ENCODE measurements at regions not wholly inside any gene's neighbourhood (a gene's known extent, or its start where the extent isn't known, plus 50 kb on each side); places are given as distances from the start of the nearest gene placed in this dataset.

- H3K36me3 ChIP-seq (ENCODE audit: control insufficient read depth, insufficient read depth, low read length): no peaks in the 10 kb centered on the region
- no peaks in the 10 kb centered on the region for H3K4me1 ChIP-seq (ENCODE audit: control insufficient read depth, extremely low read depth, insufficient read depth, low read length)
- no peak overlapping the region for H3K9ac ChIP-seq (ENCODE audit: insufficient read depth, low read length)
- H3K4me2 ChIP-seq (ENCODE audit: extremely low read depth, insufficient read depth, low read length): no peak overlapping the region
- no peaks in the 10 kb centered on the region for H4K20me1 ChIP-seq (ENCODE audit: control insufficient read depth, extremely low read depth, insufficient read depth, low read length)
- TF ChIP-seq EZH2 (IDR thresholded peaks at IDR 0.05; ENCODE audit: low read length, missing control alignments): no peak
- peak in 1 of 2 donors; percentile 9 for TF ChIP-seq CTCF (conservative IDR thresholded peaks at IDR 0.05 in 1 of 2, IDR thresholded peaks at IDR 0.05 in 1 of 2; ENCODE audit: low read depth in 1 of 2, low read length in 2 of 2)
- H3K27ac ChIP-seq (ENCODE audit: insufficient read depth, low read length): no peak overlapping the region
- H3K27me3 ChIP-seq (ENCODE audit: control insufficient read depth, insufficient read depth, low read length): no peaks in the 10 kb centered on the region
- H2AFZ ChIP-seq (ENCODE audit: low read length): no peak overlapping the region
- no peak overlapping the region for H3K4me3 ChIP-seq (replicated peaks in 1 of 4; ENCODE audit: control extremely low read depth in 1 of 4, insufficient read depth in 1 of 4, low read depth in 3 of 4, low read length in 4 of 4)
- no peak for DNase-seq (ENCODE audit: low read depth in 2 of 2)
- no peaks in the 10 kb centered on the region for H3K9me3 ChIP-seq (ENCODE audit: control insufficient read depth, insufficient read depth, low read depth, low read length)
- no peaks in the 10 kb centered on the region for H3K79me2 ChIP-seq (ENCODE audit: control insufficient read depth, insufficient read depth, low read length)
Observed at GRCh38 chr1:5637171-5637570, 355.1 kb downstream of the NPHP4 start.

GRCh38 chr1:5634893-5635292, 357.3 kb downstream of the NPHP4 start:
- Histone ChIP-seq H3K79me2 (ENCODE audit: control insufficient read depth, insufficient read depth, low read length) (no peaks in the 10 kb centered on the region), H3K27ac (ENCODE audit: insufficient read depth, low read length) (no peak overlapping the region), H2AFZ (ENCODE audit: low read length) (no peak overlapping the region), H3K9ac (ENCODE audit: insufficient read depth, low read length) (no peak overlapping the region), H3K27me3 (ENCODE audit: control insufficient read depth, insufficient read depth, low read length) (no peaks in the 10 kb centered on the region), H3K36me3 (ENCODE audit: control insufficient read depth, insufficient read depth, low read length) (no peaks in the 10 kb centered on the region), H3K9me3 (ENCODE audit: control insufficient read depth, insufficient read depth, low read depth, low read length) (no peaks in the 10 kb centered on the region), H4K20me1 (ENCODE audit: control insufficient read depth, extremely low read depth, insufficient read depth, low read length) (no peaks in the 10 kb centered on the region), H3K4me2 (ENCODE audit: extremely low read depth, insufficient read depth, low read length) (no peak overlapping the region), H3K4me1 (ENCODE audit: control insufficient read depth, extremely low read depth, insufficient read depth, low read length) (no peaks in the 10 kb centered on the region), H3K4me3 (replicated peaks in 1 of 4; ENCODE audit: control extremely low read depth in 1 of 4, insufficient read depth in 1 of 4, low read depth in 3 of 4, low read length in 4 of 4) (no peak overlapping the region)
- TF ChIP-seq EZH2 (IDR thresholded peaks at IDR 0.05; ENCODE audit: low read length, missing control alignments) (no peak), CTCF (conservative IDR thresholded peaks at IDR 0.05 in 1 of 2, IDR thresholded peaks at IDR 0.05 in 1 of 2; ENCODE audit: low read depth in 1 of 2, low read length in 2 of 2) (no peak)
- DNase-seq (ENCODE audit: low read depth in 2 of 2): no peak

GRCh38 chr1:5632814-5633213, 359.4 kb downstream of the NPHP4 start:
- H3K27ac ChIP-seq (ENCODE audit: insufficient read depth, low read length): no peak overlapping the region
- no peak for DNase-seq (ENCODE audit: low read depth in 2 of 2)
- no peaks in the 10 kb centered on the region for H3K36me3 ChIP-seq (ENCODE audit: control insufficient read depth, insufficient read depth, low read length)
- no peaks in the 10 kb centered on the region for H4K20me1 ChIP-seq (ENCODE audit: control insufficient read depth, extremely low read depth, insufficient read depth, low read length)
- no peaks in the 10 kb centered on the region for H3K4me1 ChIP-seq (ENCODE audit: control insufficient read depth, extremely low read depth, insufficient read depth, low read length)
- no peak overlapping the region for H3K4me3 ChIP-seq (replicated peaks in 1 of 4; ENCODE audit: control extremely low read depth in 1 of 4, insufficient read depth in 1 of 4, low read depth in 3 of 4, low read length in 4 of 4)
- no peak overlapping the region for H2AFZ ChIP-seq (ENCODE audit: low read length)
- no peaks in the 10 kb centered on the region for H3K79me2 ChIP-seq (ENCODE audit: control insufficient read depth, insufficient read depth, low read length)
- H3K27me3 ChIP-seq (ENCODE audit: control insufficient read depth, insufficient read depth, low read length): no peaks in the 10 kb centered on the region
- H3K9me3 ChIP-seq (ENCODE audit: control insufficient read depth, insufficient read depth, low read depth, low read length): no peaks in the 10 kb centered on the region
- TF ChIP-seq EZH2 (IDR thresholded peaks at IDR 0.05; ENCODE audit: low read length, missing control alignments) (no peak), CTCF (conservative IDR thresholded peaks at IDR 0.05 in 1 of 2, IDR thresholded peaks at IDR 0.05 in 1 of 2; ENCODE audit: low read depth in 1 of 2, low read length in 2 of 2) (no peak)
- H3K9ac ChIP-seq (ENCODE audit: insufficient read depth, low read length): no peak overlapping the region
- H3K4me2 ChIP-seq (ENCODE audit: extremely low read depth, insufficient read depth, low read length): no peak overlapping the region

Measured in fibroblast of lung (primary cell).